Fibroblast of skin of right quadriceps (primary cell): ENCODE measurements at regions not wholly inside any gene's neighbourhood (a gene's known extent, or its start where the extent isn't known, plus 50 kb on each side); places are given as distances from the start of the nearest gene placed in this dataset.
A peak's percentile ranks its signal among the peaks of the same experiment; 100 is the strongest.
"Not testable (repeated sequence)": the region's sequence is repeated elsewhere in the genome, so short reads cannot be mapped to it uniquely, and the experiment has no call there.

ENCODE experiments used
- DNase-seq: peaks from one replicate; pipeline ENCODE4 v3.0.0-alpha.2; 2013

- DNase-seq, result no peak
These were observed 781.6 kb downstream of the ETS1 start for GRCh38 chr11:127805771-127806170.

GRCh38 chr11:127804747-127805400 lies 782.5 kb downstream of the ETS1 start:
- no peak for DNase-seq

- DNase-seq, result no peak
These were observed 783.6 kb downstream of the ETS1 start for GRCh38 chr11:127803755-127804154.

DNA sequence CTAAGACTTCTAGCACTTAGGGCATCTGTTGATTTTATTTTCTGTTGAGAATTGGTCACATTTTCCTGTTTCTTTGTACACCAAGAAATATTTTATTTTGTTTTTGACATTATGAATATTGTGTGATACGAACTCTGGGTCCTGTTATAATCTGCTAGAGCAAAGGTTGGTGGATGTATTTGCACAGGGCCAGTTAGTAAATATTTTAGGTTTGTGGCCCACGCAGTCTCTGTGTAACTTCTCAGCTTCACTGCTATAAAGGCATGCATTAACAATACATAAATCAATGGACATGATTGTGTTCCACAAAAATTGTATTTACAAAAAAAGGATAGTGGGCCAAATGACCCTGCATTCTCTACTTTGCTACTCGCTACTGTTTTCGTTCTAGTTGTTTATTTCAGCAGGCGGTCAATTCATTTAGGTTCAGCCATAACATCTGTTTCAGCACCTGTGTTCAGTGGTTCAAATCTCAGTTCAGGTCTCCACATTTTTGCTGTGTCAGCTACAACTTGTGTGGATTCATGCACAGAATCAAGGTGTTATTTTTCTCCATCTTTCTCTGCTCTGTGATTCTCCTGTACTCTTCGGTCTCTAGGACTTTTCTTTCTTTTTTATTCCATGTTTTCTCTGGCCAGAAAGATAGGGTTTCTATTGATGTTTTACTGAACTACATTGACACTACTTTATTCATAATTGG lies 786.2 kb downstream of the ETS1 start:
- DNase-seq, result no peak

GRCh38 chr11:127795326-127795725 lies 792.0 kb downstream of the ETS1 start:
- DNase-seq, result no peak

DNA sequence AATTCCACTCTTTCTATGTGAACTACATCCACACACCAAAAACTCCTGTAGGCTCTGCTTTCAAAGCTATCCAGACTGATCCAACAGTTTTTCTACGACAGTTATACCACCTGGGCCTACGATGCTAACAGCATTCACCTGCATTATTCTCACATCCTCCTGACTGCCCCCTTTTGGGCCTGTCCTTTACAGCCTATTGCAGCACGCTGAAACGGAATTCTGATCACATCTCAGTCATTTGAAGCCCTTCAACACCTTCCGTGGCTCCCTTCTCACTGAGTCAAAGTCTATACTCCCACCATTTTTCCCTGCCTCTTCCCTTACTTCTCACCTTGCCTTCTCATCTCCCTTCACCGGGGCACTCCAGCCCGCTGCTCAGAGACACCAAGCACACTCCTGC lies 791.3 kb upstream of the KIRREL3 start:
- no peak for DNase-seq

DNA sequence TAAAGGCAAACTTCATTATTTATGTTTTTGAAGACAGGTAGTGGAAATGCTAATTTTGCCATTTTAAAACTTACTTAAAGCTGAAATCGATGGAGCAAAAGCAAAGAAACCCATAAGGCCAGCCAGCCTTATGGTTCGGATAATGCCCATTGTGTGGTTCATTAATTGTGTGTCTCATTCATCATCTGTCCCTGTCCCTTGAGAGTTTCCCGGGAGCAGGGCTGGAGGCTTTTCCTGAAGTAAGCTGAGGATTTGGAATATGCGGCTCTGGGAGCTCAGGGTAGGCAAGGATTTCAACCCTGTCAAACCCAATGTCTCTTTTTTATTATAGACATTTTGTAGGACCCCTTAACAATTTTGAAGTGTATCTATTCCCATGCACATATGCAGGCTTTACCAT lies 790.0 kb upstream of the KIRREL3 start:
- no peak for DNase-seq

DNA sequence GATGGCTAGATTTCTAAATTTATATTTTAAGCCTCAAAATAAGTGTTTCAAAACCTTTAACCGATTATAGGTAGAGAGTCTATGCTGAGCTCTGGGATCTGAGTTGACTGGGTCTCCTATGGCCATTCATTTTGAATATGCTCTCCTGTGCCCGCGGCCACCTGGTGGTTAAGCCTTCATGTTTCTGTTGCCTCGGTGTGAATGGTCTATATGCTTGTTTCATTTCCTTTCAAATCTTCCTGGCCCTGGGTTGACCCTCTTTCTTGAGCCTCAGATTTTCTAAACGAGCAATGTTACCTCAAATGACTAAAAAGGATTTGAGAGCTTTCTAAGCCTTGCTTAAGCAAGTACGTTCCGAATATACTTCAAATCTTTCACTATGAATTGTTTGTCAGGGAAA lies 789.4 kb upstream of the KIRREL3 start:
- DNase-seq, result peak; percentile 7

GRCh38 chr11:127772938-127773337 lies 772.4 kb upstream of the KIRREL3 start:
- DNase-seq, result not testable (repeated sequence)

DNA sequence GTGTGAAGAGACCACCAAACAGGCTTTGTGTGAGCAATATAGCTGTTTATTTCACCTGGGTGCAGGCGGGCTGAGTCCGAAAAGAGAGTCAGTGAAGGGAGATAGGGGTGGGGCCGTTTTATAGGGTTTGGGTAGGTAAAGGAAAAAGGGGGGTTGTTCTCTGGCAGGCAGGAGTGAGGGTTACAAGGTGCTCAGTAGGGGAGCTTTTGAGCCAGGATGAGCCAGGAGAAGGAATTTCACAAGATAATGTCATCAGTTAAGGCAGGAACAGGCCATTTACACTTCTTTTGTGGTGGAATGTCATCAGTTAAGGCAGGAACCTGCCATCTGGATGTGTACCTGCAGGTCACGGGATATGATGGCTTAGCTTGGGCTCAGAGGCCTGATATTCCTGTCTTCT lies 768.4 kb upstream of the KIRREL3 start:
- DNase-seq, result not testable (repeated sequence)

- DNase-seq, result no peak
These were observed 766.2 kb upstream of the KIRREL3 start for GRCh38 chr11:127766734-127767133.

- no peak for DNase-seq
These were observed 738.3 kb upstream of the KIRREL3 start for GRCh38 chr11:127738771-127739286.

DNA sequence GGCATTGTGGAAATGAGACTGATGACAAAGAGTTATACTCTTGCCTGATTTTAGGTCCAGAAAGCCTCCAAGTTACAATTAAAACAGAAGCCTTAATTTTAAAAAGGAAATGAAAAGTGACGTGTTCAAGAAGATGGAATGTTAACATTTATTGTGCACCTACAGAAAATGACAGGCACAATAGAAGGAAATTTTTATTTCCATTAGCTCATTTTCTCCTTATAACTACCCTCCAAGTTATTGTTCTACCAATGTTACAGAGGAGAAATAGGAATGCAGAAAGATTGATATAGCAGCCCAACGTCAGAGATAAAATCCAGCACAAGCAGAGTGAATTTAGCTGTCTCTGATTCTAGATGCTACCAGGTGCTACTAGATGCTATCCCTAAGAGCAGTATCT lies 736.9 kb upstream of the KIRREL3 start:
- no peak for DNase-seq

DNA sequence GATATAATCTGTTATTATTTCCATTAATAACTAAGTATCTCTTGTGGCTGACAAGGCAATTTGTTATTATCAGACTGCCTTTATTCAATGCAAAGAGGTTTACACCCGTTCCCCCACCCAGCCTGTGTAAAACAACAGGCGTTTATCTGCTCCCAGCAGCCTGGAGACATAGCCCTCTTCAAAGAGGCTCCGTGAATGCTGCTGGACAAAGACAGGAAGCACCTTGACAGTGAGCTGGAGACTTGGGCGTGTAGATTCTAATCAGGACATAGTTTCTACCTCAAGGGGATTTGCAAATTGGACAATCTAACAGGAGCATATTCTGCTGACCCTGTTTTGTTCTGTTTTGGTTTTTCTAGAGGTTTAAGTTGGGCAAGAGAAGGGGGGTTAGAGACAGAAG lies 733.0 kb upstream of the KIRREL3 start:
- DNase-seq, result no peak

DNA sequence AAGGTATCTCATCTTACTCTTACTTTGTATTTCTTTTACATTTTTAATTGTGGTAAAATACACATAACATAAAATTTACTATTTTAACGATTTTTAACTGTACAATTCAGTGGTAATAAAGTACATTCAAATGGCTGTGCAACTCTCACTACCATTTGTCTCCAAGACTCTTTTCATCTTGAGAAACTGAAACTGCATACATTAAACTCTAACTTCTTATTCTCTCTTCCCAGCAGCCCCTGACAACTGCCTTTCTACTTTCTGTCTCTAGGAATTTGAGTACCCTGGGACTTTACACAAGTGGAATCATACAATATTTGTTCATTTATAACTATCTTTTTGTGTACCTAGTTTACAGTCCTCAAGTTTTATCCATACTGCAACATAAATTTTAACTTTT lies 725.8 kb upstream of the KIRREL3 start:
- DNase-seq, result no peak

DNA sequence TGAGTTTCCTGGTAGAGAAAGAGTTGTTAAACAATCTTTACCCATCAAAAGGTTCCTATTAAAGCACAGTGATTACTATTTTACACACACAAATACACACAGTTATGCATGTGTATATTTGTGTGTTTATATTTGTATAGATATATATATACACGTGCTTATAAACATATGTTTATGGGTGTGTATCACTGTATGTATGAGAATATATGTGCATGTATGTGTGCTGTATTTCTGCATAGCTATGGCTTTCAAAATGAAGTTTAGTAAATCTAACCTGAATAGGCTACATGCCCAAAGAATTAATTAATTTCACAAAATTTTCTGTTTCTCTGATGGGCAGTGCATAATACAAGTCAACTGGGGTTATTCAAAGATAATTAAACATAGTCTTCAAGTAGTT lies 723.1 kb upstream of the KIRREL3 start:
- no peak for DNase-seq

DNA sequence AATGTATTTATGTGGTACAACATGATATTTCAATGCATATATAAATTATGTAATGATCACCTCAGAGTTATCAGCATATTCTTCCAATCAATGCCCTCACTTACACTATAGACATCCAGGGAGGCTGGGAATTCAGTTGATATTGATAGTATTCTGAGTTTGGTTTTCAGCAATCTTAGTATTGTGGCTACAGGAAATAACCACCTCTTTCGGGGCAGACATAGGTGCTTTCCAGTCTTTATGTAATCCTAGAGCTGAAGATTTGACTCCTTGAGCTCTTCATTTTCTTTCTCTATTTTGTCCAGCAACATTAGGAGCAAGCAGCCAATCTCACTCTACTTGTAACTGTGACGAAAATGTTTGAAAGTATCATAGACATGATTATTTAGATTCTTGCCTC lies 712.7 kb upstream of the KIRREL3 start:
- no peak for DNase-seq

DNA sequence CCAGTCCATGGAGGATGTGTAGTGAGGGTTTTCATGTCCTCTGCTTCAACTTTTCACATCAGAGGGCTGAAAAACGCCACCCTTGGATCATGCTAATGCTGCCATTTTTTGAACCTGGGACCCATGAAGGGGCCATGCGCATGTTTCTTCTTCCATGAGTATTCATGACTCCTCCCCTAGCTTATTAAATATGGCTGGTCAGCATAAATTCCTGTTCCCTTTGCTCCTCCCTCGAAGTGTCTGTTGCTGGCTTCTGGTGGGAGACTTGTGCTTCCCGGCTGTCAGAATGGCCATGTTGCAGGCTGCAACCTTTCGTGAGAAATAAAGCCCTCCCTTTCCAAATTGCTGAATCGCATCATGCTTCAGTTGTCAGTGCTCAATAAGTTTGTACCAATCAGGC lies 711.2 kb upstream of the KIRREL3 start:
- DNase-seq, result no peak

GRCh38 chr11:127710831-127711230 lies 710.3 kb upstream of the KIRREL3 start:
- no peak for DNase-seq

DNA sequence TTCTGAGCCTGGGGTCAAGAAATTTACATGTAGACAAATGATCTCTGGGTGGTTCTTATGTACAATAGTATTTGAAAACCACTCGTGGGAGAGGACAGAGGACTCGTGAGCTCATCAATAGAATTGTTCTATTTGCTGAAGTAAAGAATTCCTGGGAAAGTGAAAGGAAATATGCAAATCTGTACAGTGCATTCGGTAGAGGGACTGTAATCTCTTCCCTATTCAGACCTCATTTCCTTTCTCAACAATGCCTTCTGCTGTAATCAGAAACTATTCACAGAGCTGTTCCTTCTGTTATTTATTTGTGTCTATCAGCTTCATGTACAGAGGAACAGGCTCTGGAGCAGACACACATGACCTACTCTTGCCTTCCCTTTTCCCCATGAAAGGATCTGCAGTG lies 709.4 kb upstream of the KIRREL3 start:
- no peak for DNase-seq

- DNase-seq, result no peak
These were observed 693.1 kb upstream of the KIRREL3 start for GRCh38 chr11:127693686-127694085.

DNA sequence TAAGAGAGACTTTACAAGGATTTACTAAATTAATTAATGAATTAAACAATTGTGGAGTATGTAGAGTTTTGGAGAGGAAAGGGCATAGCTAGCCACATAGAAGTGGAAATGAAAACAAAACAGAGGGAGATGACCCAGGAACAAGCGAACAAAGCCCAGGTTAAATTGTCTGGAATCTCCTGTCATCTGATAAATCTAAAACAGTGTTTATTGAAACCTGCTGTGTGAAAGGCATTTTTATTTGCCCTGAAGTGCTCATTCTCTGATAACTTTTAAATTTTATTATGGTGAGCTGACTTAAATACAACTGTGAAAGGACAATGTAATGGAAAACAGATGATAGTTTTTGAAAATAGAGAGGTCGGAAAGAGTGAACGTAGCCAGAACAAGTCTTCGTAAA lies 682.8 kb upstream of the KIRREL3 start:
- DNase-seq, result no peak

- DNase-seq, result no peak
These were observed 679.4 kb upstream of the KIRREL3 start for GRCh38 chr11:127679816-127680545.

GRCh38 chr11:127678631-127679030 lies 678.1 kb upstream of the KIRREL3 start:
- DNase-seq, result no peak
